CD4-positive, alpha-beta memory T cell (primary cell): ENCODE measurements at regions not wholly inside any gene's neighbourhood (a gene's known extent, or its start where the extent isn't known, plus 50 kb on each side); places are given as distances from the start of the nearest gene placed in this dataset.

Source experiments
- CTCF ChIA-PET: fragments of 350-600 bp; sonication (Branson Sonifier 250); formaldehyde crosslinking; loops from one replicate; lab custom pipeline; 2021; ENCODE audit warnings: inconsistent platforms; ENCODE audit not compliant: partially characterized antibody; lab: Charles Lee
- POLR2A ChIA-PET: fragments of 350-600 bp; sonication (Branson Sonifier 250); formaldehyde crosslinking; loops from one replicate; lab custom pipeline; 2021; ENCODE audit not compliant: partially characterized antibody; lab: Charles Lee
- DNase-seq, 5 donors: peaks; one replicate each; pipeline versions ENCODE4 v3.0.0 to v3.0.0-alpha.2; 2020 to 2022; ENCODE audit warnings: mixed read lengths in 1 of 5
- H3K27ac ChIP-seq: one replicate; pipeline ENCODE4 v1.7.0; 2013; ENCODE audit warnings: low read depth, low read length
- H3K27me3 ChIP-seq: 2 replicates; pipeline ENCODE4 v1.7.0; 2013; ENCODE audit warnings: mild to moderate bottlenecking, low read length, moderate library complexity; ENCODE audit not compliant: insufficient read depth
- H3K36me3 ChIP-seq: 2 replicates; pipeline ENCODE4 v1.7.0; 2013; ENCODE audit warnings: mild to moderate bottlenecking, low read length, moderate library complexity; ENCODE audit not compliant: insufficient read depth
- H3K4me1 ChIP-seq: 2 replicates; pipeline ENCODE4 v1.7.0; 2013; ENCODE audit warnings: mild to moderate bottlenecking, low read length, moderate library complexity; ENCODE audit not compliant: insufficient read depth
- H3K4me3 ChIP-seq, 2 donors: one replicate each; pipeline ENCODE4 v1.7.0; 2013; ENCODE audit warnings: low read length in 2 of 2, mild to moderate bottlenecking in 1 of 2
- H3K9me3 ChIP-seq, 2 donors: one replicate each; pipeline ENCODE4 v1.7.0; 2013; ENCODE audit warnings: low read length in 2 of 2, control low read depth in 1 of 2; ENCODE audit not compliant: control insufficient read depth in 1 of 2
- H3K27ac Mint-ChIP-seq, 7 donors: one replicate each; pipeline ENCODE4 v1.8.0; 2020 to 2021; ENCODE audit warnings: mixed read lengths in 7 of 7, mild to moderate bottlenecking in 6 of 7, inconsistent platforms in 3 of 7, moderate library complexity in 3 of 7
- H3K27me3 Mint-ChIP-seq, 2 donors: one replicate each; pipeline ENCODE4 v1.8.0; 2020 to 2021; ENCODE audit warnings: mixed read lengths in 2 of 2
- H3K36me3 Mint-ChIP-seq, 2 donors: one replicate each; pipeline ENCODE4 v1.8.0; 2020 to 2021; ENCODE audit warnings: mixed read lengths in 2 of 2, inconsistent platforms in 1 of 2, mild to moderate bottlenecking in 1 of 2
- H3K4me1 Mint-ChIP-seq, 4 donors: one replicate each; pipeline ENCODE4 v1.8.0; 2020 to 2021; ENCODE audit warnings: mixed read lengths in 4 of 4, mild to moderate bottlenecking in 1 of 4
- H3K4me3 Mint-ChIP-seq, 8 donors: one replicate each; pipeline ENCODE4 v1.8.0; 2020 to 2021; ENCODE audit warnings: mixed read lengths in 8 of 8, mild to moderate bottlenecking in 7 of 8, moderate library complexity in 6 of 8, inconsistent platforms in 3 of 8
- H3K9me3 Mint-ChIP-seq, 8 donors: one replicate each; pipeline ENCODE4 v1.8.0; 2020 to 2021; ENCODE audit warnings: mixed read lengths in 8 of 8, mild to moderate bottlenecking in 5 of 8, inconsistent platforms in 3 of 8, moderate library complexity in 1 of 8
- intact Hi-C: fragments of 100-400 bp; cut with micrococcal nuclease; formaldehyde crosslinking; loops from one replicate; pipeline ENCODE4 v1.15.1; 2023

DNA sequence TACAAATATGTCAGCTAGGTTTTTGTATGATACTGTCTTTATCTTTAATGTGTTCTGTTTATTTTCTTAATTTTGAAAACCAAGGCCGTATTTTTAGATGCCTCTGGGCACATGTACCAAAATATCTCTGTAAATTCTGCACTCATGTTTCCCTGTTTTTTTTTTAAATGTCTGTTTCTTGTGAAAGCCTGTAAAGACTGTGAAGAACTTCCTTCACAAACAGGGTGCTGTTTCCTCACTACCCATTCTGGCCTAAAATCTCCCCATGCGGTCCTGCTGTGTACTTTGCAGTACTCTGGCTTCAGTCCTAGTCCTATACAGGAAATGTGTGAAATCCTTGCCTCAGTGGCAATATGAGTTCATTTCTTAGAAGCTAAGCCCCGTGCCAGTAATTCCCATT, 133.4 kb upstream of the ZBTB20 start:
- peak in 1 of 5 donors; percentile 14 for DNase-seq
- H3K27me3 ChIP-seq, result no peaks in the 10 kb centered on the region
- peaks cover 6 to 11% (median 7%) of the 10 kb centered on the region in 4 donors for H3K4me1 Mint-ChIP-seq
- no peak overlapping the region for H3K4me3 ChIP-seq
- no peaks in the 10 kb centered on the region for H3K36me3 ChIP-seq
- peaks cover 0 to 6% (median 0%) of the 10 kb centered on the region in 8 donors for H3K9me3 Mint-ChIP-seq
- H3K27me3 Mint-ChIP-seq, result no peaks in the 10 kb centered on the region
- no peaks in the 10 kb centered on the region for H3K9me3 ChIP-seq
- peaks cover 0 to 2% of the 10 kb centered on the region in 2 donors for H3K36me3 Mint-ChIP-seq
- peak overlapping the region in 1 of 8 donors; percentile 47 for H3K4me3 Mint-ChIP-seq
- peak overlapping the region in 4 of 7 donors; percentile 1 to 65 (median 40) for H3K27ac Mint-ChIP-seq
- ChIA-PET CTCF (no interaction called here), POLR2A (no interaction called here)
- no peak overlapping the region for H3K27ac ChIP-seq
- intact Hi-C loops, result no loop called here
- H3K4me1 ChIP-seq, result no peaks in the 10 kb centered on the region

DNA sequence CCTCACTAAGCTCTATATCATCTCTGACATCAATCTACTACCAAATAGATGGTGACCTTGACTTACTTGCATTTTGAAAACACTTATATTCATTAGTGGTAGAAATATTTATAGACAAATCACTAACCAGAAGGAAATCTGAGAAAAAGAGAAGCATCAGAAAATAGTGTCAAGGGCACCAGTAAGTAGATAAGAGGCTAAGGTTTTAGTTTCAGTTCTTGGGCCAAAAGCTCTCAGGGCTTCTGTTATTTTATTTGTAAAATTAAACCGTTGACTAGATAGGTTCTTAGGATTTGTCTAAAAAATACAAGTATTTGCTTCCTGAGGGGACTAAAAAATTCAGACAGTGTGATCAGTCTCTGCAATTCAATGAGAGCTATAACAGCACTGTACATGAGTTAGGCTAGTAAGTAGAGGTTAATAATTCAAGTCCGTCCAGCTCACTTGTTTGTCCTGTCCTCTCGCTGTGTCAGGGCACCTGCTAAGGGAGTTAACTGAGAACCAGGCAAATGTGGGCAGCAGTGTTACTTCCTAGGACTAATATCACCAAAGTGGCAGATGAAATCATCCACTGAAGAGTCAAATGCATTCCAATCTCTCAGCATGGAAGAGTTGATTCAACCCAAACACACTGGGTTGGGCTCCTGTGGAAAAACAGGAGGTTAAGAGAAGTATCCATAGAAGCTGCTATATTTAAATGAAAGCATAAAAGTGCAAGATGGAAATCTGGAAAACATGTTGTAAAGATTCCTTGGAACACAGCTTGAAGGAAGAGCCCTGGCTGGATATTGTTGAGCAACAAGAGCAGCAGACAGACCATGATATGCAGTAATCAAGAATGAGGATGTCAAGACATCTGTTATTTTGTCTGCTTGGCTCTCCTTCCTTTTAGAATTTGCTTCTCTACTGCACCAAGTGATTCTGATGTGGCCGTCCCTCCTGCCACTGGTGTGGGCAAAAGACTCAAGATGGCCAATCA, 134.9 kb upstream of the ZBTB20 start:
- Mint-ChIP-seq H3K4me3 (no peak overlapping the region), H3K27me3 (no peaks in the 10 kb centered on the region)
- POLR2A ChIA-PET, result no interaction called here

GRCh38 chr3:115284980-115285379, 137.9 kb upstream of the ZBTB20 start:
- Histone ChIP-seq H3K27me3 (no peaks in the 10 kb centered on the region), H3K9me3 (no peaks in the 10 kb centered on the region), H3K4me3 (no peak overlapping the region), H3K27ac (no peak overlapping the region), H3K36me3 (no peaks in the 10 kb centered on the region), H3K4me1 (no peaks in the 10 kb centered on the region)
- POLR2A ChIA-PET, result no interaction called here
- peaks cover 0 to 2% (median 0%) of the 10 kb centered on the region in 8 donors for H3K9me3 Mint-ChIP-seq
- no peak for DNase-seq
- intact Hi-C loops, result no loop called here
- no peak overlapping the region for H3K27ac Mint-ChIP-seq
- H3K4me1 Mint-ChIP-seq, result peaks cover 6 to 11% (median 7%) of the 10 kb centered on the region in 4 donors
- no peaks in the 10 kb centered on the region for H3K27me3 Mint-ChIP-seq
- H3K4me3 Mint-ChIP-seq, result no peak overlapping the region
- CTCF ChIA-PET, result no interaction called here
- H3K36me3 Mint-ChIP-seq, result no peaks in the 10 kb centered on the region

More for the DNA sequence above, 134.9 kb upstream of the ZBTB20 start:
- no peaks in the 10 kb centered on the region for H3K36me3 ChIP-seq
- CTCF ChIA-PET, result no interaction called here
- no peaks in the 10 kb centered on the region for H3K4me1 ChIP-seq
- Mint-ChIP-seq H3K27ac (no peak overlapping the region), H3K4me1 (peaks cover 6 to 11% (median 7%) of the 10 kb centered on the region in 4 donors), H3K36me3 (peaks cover 0 to under 1% of the 10 kb centered on the region in 2 donors), H3K9me3 (peaks cover 0 to 6% (median 0%) of the 10 kb centered on the region in 8 donors)
- H3K4me3 ChIP-seq, result no peak overlapping the region
- intact Hi-C loops, result no loop called here
- H3K27ac ChIP-seq, result no peak overlapping the region
- H3K27me3 ChIP-seq, result no peaks in the 10 kb centered on the region
- no peak for DNase-seq
- H3K9me3 ChIP-seq, result no peaks in the 10 kb centered on the region

DNA sequence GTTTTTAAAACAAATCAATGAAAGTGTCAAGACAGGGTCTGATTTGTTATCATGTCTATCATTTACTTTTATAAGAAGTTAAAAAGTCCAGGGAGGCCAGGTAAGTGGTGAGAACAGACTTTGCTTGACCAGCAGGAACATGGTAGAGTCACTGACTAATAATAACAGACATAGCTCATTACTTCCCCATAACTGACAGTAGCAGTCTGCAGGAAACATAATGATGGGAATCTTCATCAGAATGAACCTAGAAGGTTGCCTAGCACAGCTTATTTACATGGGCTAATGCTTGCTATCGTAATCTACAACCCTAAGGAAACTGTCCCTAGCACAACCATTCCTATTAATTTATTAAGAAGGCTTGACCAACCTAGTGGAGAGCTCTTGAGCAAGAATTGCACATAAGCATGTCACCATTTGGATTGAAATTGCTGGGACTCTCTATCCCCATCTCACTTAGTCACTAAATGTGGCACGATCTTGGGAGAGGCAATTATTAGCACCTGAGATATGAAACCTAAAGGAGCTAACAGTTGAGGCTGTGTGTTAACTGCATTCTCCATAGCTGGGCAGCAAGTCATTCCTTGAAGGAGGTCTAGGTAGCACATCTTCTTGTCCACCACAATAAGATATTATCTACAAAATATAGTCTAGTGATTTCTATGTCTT, 139.6 kb upstream of the ZBTB20 start:
- Histone ChIP-seq H3K27ac (no peak overlapping the region), H3K9me3 (no peaks in the 10 kb centered on the region), H3K27me3 (no peaks in the 10 kb centered on the region), H3K4me3 (no peak overlapping the region), H3K4me1 (no peaks in the 10 kb centered on the region), H3K36me3 (no peaks in the 10 kb centered on the region)
- peaks cover 0 to 4% (median 0%) of the 10 kb centered on the region in 4 donors for H3K4me1 Mint-ChIP-seq
- intact Hi-C loops, result no loop called here
- no peaks in the 10 kb centered on the region for H3K36me3 Mint-ChIP-seq
- no peak for DNase-seq
- H3K27ac Mint-ChIP-seq, result no peak overlapping the region
- peaks cover 0 to 2% (median 0%) of the 10 kb centered on the region in 8 donors for H3K9me3 Mint-ChIP-seq
- no peak overlapping the region for H3K4me3 Mint-ChIP-seq
- POLR2A ChIA-PET, result interaction anchor here (0.6 kb wide), 1 partner anchor 1203 kb away, joined by 3 read pairs; no protein-coding TSS in a partner anchor
- CTCF ChIA-PET, result no interaction called here
- H3K27me3 Mint-ChIP-seq, result no peaks in the 10 kb centered on the region

DNA sequence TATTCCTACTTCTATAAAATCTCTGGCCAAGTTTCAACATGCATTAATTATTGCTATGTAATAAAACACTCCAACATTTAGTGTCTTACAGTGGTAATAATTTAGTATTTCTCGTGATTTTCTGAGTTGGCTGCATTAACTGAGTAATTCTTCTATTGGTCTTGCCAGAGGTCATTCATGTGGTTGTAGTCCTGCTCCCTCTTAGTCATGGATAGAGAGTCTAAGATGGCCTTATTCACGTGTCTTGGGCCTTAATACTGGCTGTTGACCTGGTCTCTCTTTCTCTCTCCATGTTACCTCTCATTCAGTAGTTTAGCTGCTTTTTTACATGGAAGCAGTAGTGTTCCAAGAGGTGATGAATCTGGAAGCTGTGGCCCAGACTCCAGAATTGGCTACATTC, 140.1 kb upstream of the ZBTB20 start:
- H3K27me3 Mint-ChIP-seq, result no peaks in the 10 kb centered on the region
- no peaks in the 10 kb centered on the region for H3K27me3 ChIP-seq
- intact Hi-C loops, result no loop called here
- H3K27ac Mint-ChIP-seq, result no peak overlapping the region
- H3K9me3 Mint-ChIP-seq, result peaks cover 0 to 2% (median 0%) of the 10 kb centered on the region in 8 donors
- peaks cover 0 to under 1% (median 0%) of the 10 kb centered on the region in 4 donors for H3K4me1 Mint-ChIP-seq
- H3K36me3 Mint-ChIP-seq, result no peaks in the 10 kb centered on the region
- DNase-seq, result no peak
- no peaks in the 10 kb centered on the region for H3K9me3 ChIP-seq
- ChIA-PET POLR2A (no interaction called here), CTCF (no interaction called here)
- no peak overlapping the region for H3K4me3 ChIP-seq
- no peak overlapping the region for H3K27ac ChIP-seq
- no peak overlapping the region for H3K4me3 Mint-ChIP-seq
- H3K4me1 ChIP-seq, result no peaks in the 10 kb centered on the region
- no peaks in the 10 kb centered on the region for H3K36me3 ChIP-seq

DNA sequence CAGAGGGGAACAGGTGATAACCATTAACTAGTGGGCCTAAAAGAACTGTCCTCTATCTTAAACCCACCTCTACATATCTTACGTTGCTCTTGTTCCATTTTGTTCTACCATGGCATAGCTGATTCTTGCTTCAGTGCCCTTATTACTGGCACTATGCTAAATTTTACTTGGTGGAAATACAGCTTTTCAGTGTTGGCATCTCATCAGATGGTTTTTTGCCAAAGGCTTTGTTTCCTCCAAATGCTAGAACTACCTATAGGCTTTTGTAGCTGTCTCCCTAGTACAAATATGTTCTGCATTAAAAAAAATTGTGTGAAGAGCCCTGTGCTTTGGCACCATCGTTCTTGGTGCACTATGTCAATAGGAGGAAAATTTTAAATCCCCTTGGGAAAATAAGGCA, 145.0 kb upstream of the ZBTB20 start:
- no peak overlapping the region for H3K4me3 Mint-ChIP-seq
- H3K9me3 ChIP-seq, result no peaks in the 10 kb centered on the region
- CTCF ChIA-PET, result no interaction called here
- H3K36me3 Mint-ChIP-seq, result no peaks in the 10 kb centered on the region
- intact Hi-C loops, result no loop called here
- H3K36me3 ChIP-seq, result no peaks in the 10 kb centered on the region
- H3K4me1 ChIP-seq, result no peaks in the 10 kb centered on the region
- H3K27me3 Mint-ChIP-seq, result no peaks in the 10 kb centered on the region
- no peaks in the 10 kb centered on the region for H3K9me3 Mint-ChIP-seq
- POLR2A ChIA-PET, result no interaction called here
- no peak overlapping the region for H3K4me3 ChIP-seq
- H3K27ac Mint-ChIP-seq, result no peak overlapping the region
- no peak overlapping the region for H3K27ac ChIP-seq
- no peaks in the 10 kb centered on the region for H3K4me1 Mint-ChIP-seq
- no peak for DNase-seq
- no peaks in the 10 kb centered on the region for H3K27me3 ChIP-seq

DNA sequence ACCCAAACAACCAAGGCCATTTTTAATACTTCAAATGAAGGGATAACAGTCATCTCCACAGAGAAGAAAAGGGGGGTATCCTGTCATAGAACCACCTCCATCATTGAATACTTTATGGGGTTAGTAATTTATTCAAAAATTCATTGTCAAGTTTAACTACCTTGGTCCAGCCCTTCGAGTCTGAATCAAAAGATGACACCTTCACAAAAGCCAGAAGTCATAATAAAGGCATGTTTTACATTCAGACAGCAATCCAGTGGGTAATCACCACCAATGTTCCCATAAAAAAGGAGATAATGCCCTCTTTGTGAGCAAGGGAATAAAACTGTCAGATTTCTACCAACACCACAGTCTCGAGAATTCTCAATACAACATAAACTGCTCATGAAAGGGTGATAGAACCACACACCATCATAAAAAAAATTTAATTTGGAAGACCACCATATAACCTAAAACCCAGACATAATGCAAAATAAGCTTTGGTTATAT, 145.6 kb upstream of the ZBTB20 start:
- Mint-ChIP-seq H3K9me3 (no peaks in the 10 kb centered on the region), H3K4me1 (no peaks in the 10 kb centered on the region), H3K27me3 (no peaks in the 10 kb centered on the region), H3K4me3 (no peak overlapping the region), H3K36me3 (no peaks in the 10 kb centered on the region), H3K27ac (no peak overlapping the region)
- DNase-seq, result no peak
- H3K27me3 ChIP-seq, result no peaks in the 10 kb centered on the region
- H3K36me3 ChIP-seq, result no peaks in the 10 kb centered on the region
- no peak overlapping the region for H3K27ac ChIP-seq
- ChIA-PET CTCF (no interaction called here), POLR2A (no interaction called here)
- no peaks in the 10 kb centered on the region for H3K4me1 ChIP-seq
- H3K9me3 ChIP-seq, result no peaks in the 10 kb centered on the region
- no peak overlapping the region for H3K4me3 ChIP-seq
- intact Hi-C loops, result no loop called here
